Fibroblast of pulmonary artery (primary cell): ENCODE measurements at regions not wholly inside any gene's neighbourhood (a gene's known extent, or its start where the extent isn't known, plus 50 kb on each side); places are given as distances from the start of the nearest gene placed in this dataset.

Source experiments
- DNase-seq: peaks from one replicate; pipeline ENCODE4 v3.0.0-alpha.2; 2010; ENCODE audit warnings: low read depth
- H3K4me3 ChIP-seq: replicated peaks from 2 replicates; pipeline ENCODE4 v1.5.1; 2011; ENCODE audit warnings: low read depth, mild to moderate bottlenecking, control low read depth, low read length, moderate library complexity
- CTCF ChIP-seq: IDR thresholded peaks from 2 replicates; pipeline ENCODE4 v1.5.1; 2011; ENCODE audit warnings: mild to moderate bottlenecking, control low read depth, low read length, inconsistent platforms; ENCODE audit errors: missing control alignments

- no peak overlapping the region for H3K4me3 ChIP-seq
- TF ChIP-seq CTCF = no peak
- no peak for DNase-seq
Measured at GRCh38 chr20:60960500-60960899, 291.6 kb upstream of the CDH4 start.

GRCh38 chr20:60961551-60961950 lies 290.5 kb upstream of the CDH4 start:
- no peak for DNase-seq
- no peak overlapping the region for H3K4me3 ChIP-seq
- no peak for TF ChIP-seq CTCF

GRCh38 chr20:60962367-60963045 lies 289.6 kb upstream of the CDH4 start:
- no peak for DNase-seq
- no peak for TF ChIP-seq CTCF

GRCh38 chr20:60963146-60963545 lies 288.9 kb upstream of the CDH4 start:
- TF ChIP-seq CTCF = no peak
- H3K4me3 ChIP-seq = no peak overlapping the region
- DNase-seq = no peak

More at GRCh38 chr20:60962367-60963045, 289.6 kb upstream of the CDH4 start:
- H3K4me3 ChIP-seq = no peak overlapping the region

- no peak overlapping the region for H3K4me3 ChIP-seq
- no peak for TF ChIP-seq CTCF
- no peak for DNase-seq
Measured at GRCh38 chr20:60964911-60965310, 287.1 kb upstream of the CDH4 start.

GRCh38 chr20:60966031-60966430 lies 286.0 kb upstream of the CDH4 start:
- TF ChIP-seq CTCF = no peak
- no peak for DNase-seq
- no peak overlapping the region for H3K4me3 ChIP-seq

- DNase-seq = no peak
- TF ChIP-seq CTCF = no peak
- no peak overlapping the region for H3K4me3 ChIP-seq
Measured at GRCh38 chr20:60966766-60967165, 285.3 kb upstream of the CDH4 start.
